GM19239 (cell line): ENCODE measurements at regions not wholly inside any gene's neighbourhood (a gene's known extent, or its start where the extent isn't known, plus 50 kb on each side); places are given as distances from the start of the nearest gene placed in this dataset.
"Not testable (repeated sequence)": the region's sequence is repeated elsewhere in the genome, so short reads cannot be mapped to it uniquely, and the experiment has no call there.

Experiments
- DNase-seq: peaks from one replicate; pipeline ENCODE4 v3.0.0; 2011; ENCODE audit warnings: low spot score; ENCODE audit not compliant: insufficient read length
- FAIRE-seq: peaks from 2 replicates; lab custom pipeline; 2011; peaks lifted over from hg19 to GRCh38; lab: Jason Lieb, UNC

GRCh38 chr18:47683774-47684173 is 246.7 kb downstream of the SMAD2 start:
- no peak for DNase-seq
- no peak for FAIRE-seq

- FAIRE-seq (no peak), DNase-seq (no peak)
Observed at GRCh38 chr18:47682876-47683275, 247.6 kb downstream of the SMAD2 start.

DNA sequence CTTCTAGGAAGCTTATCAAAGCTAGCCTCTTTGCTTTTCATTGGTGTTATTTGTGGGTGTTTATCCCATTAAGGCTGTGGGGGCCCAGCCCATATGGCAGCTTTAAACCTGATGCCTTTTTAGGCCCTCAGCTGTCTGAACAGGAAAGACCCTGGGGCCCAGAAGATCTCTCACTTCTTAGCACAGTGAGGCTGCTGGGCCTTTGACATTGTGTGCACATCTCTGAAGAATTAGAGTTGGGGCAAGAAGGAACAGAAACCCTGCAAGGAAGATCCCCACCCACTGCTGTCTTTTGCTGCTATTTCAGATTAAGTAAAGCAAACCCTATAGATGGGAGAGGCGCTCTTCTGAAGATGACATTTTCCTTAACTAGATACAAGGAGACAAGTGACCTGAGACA is 250.0 kb downstream of the SMAD2 start:
- no peak for FAIRE-seq

GRCh38 chr18:47679864-47680263 is 250.6 kb downstream of the SMAD2 start:
- DNase-seq (no peak), FAIRE-seq (no peak)

More for the DNA sequence above, 250.0 kb downstream of the SMAD2 start:
- DNase-seq, result no peak

DNA sequence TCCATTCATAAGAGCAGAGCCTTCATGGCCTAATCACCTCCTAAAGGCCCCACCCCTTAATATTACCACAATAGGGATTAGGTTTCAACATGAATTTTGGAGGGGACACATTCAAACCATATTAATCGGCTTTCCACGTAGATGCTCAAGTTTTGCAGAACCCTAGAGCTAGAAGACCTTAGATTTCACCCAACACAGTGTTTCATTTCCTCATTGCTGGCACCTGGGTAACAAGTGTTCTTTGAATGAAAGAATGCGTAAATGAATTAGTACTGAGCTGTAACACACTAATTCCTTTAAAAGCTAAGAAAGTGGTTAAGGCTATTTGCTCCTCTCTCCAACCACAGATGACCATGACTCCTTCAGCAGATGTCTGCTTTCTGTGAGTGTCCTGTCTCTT is 252.5 kb downstream of the SMAD2 start:
- FAIRE-seq (no peak), DNase-seq (no peak)

GRCh38 chr18:47669815-47670214 is 260.6 kb downstream of the SMAD2 start:
- FAIRE-seq (no peak), DNase-seq (no peak)

GRCh38 chr18:47658498-47658897 is 272.0 kb downstream of the SMAD2 start:
- DNase-seq (no peak), FAIRE-seq (no peak)

DNA sequence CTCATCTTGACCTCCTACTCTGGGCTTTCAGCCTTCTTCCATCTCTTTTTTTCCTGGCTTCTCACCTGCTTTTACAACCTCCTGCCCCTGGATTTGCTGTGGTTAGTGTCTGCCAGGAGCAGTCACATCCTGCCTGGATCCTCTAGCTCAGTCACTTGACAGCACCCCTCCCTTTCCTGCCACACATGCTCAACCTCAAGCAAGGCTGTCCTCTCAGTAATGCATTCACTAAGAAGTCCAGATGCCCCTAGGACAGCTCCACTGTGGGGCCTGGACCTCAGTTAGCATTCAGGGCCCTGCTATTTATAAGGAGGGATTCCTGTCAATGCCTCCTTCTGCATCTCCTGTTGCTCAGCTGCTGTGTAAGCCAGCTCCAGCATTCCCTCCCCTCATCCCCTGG is 275.5 kb downstream of the SMAD2 start:
- no peak for FAIRE-seq
- DNase-seq, result no peak

DNA sequence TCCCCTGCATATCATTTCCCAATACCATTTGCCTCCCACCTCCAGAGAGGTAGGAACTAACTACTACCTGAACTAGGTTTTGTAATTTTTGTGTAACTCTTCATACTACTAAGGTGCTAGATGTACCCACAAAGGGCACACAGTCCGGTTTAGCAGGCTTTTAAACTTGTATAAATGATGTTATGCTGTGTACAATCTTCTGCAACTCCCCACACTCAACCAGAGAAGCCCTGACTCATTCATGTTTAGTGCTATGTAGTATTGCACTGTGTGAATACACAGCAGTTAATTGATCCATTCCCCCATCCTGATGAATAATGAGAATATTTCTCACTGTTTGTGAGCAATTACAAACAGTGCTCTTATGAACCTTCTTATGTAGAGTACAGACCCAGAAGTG is 285.6 kb downstream of the SMAD2 start:
- DNase-seq (no peak), FAIRE-seq (no peak)

DNA sequence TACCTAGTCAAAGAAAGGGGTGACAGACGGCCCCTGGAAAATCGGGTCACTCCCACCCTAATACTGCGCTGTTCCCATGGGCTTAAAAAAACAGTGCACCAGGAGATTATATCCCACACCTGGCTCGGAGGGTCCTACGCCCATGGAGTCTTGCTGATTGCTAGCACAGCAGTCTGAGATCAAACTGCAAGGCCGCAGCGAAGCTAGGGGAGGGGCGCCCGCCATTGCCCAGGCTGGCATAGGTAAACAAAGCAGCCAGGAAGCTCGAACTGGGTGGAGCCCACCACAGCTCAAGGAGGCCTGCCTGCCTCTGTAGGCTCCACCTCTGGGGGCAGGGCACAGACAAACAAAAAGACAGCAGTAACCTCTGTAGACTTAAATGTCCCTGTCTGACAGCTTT is 292.9 kb downstream of the SMAD2 start:
- DNase-seq, result not testable (repeated sequence)

DNA sequence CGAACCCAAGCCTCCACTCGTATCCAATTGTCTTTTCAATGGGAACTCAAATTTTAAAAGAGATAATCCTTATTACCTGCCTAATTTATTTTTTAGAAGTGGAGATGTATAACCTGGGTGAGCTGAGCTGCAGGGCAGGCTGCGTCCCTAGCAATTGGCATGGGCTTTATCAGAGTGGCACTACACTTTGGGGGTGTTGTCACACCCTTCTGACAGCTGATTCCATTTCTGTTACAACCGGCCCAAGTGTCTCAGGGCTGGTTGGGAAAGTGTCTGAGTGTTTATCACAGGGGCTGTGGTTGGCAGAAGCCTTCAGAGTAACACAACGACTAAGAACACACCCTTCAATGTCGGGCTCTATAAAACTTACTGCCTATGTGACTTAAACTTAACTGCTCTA is 295.0 kb downstream of the SMAD2 start:
- FAIRE-seq, result no peak

More for the DNA sequence above, 292.9 kb downstream of the SMAD2 start:
- not testable (repeated sequence) for FAIRE-seq

GRCh38 chr18:47632970-47633635 is 297.4 kb downstream of the SMAD2 start:
- DNase-seq, result no peak
- FAIRE-seq, result no peak

More for the DNA sequence above, 295.0 kb downstream of the SMAD2 start:
- DNase-seq, result no peak

DNA sequence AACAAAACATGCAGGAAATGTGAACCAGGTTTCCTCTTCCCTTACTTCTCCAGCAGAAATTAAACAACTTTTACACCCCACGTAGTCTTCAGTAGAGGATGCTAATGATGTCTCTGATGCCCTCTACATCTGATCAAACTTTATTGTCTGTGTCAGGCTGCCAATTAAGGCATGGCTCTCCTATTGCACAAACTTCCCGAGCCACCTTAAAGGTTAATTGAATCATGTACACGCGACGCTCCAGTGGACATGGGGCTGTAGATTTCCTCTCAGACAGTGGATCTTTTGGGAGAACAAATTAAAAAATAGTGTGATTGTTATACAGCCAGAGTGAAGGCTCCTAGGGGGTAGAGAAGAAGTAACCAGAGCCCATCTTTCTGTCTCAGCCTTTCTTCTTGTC is 301.6 kb downstream of the SMAD2 start:
- DNase-seq (no peak), FAIRE-seq (no peak)

DNA sequence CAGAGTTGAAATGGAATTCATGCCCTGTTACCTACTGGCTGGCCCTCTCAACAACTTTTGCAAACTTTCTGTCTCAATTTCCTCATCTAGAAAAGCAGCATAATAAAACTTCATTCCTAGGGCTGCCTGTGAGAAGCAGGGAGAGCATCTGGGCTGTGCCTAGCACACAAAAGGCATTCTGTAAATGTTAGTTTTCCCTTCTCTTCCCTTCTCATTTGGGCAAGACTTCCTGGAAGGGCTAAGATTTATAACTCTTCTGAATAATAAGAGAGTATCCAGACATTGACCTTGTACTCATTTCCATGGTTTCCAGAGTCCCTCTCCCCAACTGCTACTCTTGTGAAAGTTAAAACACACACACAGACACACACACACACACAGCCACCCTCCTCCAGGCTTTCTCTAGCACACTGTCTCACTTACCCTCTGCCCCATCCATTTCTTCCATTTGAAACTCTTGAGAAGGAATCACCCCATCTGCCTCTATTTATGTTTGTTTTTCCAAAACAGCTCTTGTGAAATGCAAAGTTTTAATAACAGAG is 302.1 kb downstream of the SMAD2 start:
- no peak for FAIRE-seq
- no peak for DNase-seq

DNA sequence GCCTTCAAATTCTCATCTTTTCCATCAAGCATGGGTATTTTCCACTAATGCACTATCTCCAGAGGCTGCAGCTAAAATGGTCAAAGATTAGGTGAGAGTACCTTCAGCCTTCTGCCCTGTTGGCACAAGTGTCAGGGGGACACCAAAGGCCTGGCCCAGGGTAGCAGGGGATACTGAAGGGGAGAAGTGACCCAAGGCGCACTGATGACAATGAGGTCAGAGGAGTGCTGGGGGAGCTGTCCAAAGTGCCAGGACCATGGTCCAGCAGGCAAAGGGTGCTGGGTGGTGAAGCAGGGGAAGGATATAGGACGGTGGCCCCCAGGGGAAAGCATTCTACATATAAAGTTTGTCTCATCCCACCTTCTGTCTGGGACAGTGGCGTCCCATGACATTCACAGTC is 303.4 kb downstream of the SMAD2 start:
- FAIRE-seq (no peak), DNase-seq (no peak)

GRCh38 chr18:47619771-47620448 is 310.5 kb downstream of the SMAD2 start:
- DNase-seq (no peak), FAIRE-seq (no peak)

DNA sequence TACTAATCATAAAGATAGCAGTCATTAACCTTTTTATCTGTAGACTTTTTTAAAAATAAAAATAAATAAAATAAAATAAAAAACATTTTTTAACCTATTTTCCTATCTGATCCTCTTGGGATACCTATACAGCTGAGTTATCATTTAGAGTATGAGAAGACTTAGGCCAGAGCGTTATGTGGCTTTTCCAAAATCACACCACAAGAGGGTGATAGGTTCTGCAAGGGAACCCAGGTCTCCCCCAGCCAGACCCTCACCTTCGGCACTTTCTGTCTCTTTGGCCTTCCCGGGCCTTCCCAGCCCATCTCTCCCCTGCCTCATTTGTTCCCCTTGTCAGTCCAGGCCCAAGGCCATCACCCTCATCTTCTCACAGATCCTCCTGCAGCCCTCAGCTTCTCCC is 311.7 kb downstream of the SMAD2 start:
- no peak for DNase-seq
- no peak for FAIRE-seq

- no peak for DNase-seq
- no peak for FAIRE-seq
Observed at GRCh38 chr18:47615043-47615442, 315.4 kb downstream of the SMAD2 start.

GRCh38 chr18:47613929-47614328 is 316.5 kb downstream of the SMAD2 start:
- FAIRE-seq (no peak), DNase-seq (no peak)

- FAIRE-seq (no peak), DNase-seq (no peak)
Observed at GRCh38 chr18:47611649-47612048, 318.8 kb downstream of the SMAD2 start.

GRCh38 chr18:47606526-47606925 is 323.9 kb downstream of the SMAD2 start:
- no peak for FAIRE-seq
- DNase-seq, result no peak

GRCh38 chr18:47605093-47605492 is 325.4 kb downstream of the SMAD2 start:
- no peak for FAIRE-seq

More at GRCh38 chr18:47605093-47605492, 325.4 kb downstream of the SMAD2 start:
- DNase-seq, result no peak
